ENCODE measurements at regions not wholly inside any gene's neighbourhood (a gene's known extent, or its start where the extent isn't known, plus 50 kb on each side); places are given as distances from the start of the nearest gene placed in this dataset.

DNA sequence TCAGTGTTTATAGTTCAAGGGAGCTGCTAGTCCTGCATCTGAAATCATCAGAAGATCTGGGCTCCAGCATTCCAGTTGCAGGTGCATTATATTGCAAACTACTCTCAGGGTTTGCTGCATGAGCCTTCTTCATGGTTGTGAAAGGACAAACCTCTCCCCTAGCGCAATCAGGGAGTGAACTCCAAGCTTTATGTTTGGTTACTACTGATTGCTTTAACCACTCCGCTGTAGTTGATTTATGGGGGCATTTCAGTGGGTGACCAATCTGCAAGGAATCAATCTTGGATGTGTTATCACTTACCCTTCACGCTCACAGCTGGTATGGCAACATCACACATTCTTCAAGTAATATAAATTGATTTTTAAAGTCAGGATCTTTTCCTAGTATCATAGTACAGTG, 552.1 kb downstream of the SPOCK3 start:
- Histone ChIP-seq H3K4me3 (no peak overlapping the region), H3K4me1 (no peaks in the 10 kb centered on the region), H3K27ac (no peak overlapping the region), H3K27me3 (no peaks in the 10 kb centered on the region), H3K9me3 (no peaks in the 10 kb centered on the region), H3K36me3 (no peaks in the 10 kb centered on the region)
- intact Hi-C loops (cut with DNase I), result no loop called here
- no peak for DNase-seq
- TF ChIP-seq, protein P1, sequence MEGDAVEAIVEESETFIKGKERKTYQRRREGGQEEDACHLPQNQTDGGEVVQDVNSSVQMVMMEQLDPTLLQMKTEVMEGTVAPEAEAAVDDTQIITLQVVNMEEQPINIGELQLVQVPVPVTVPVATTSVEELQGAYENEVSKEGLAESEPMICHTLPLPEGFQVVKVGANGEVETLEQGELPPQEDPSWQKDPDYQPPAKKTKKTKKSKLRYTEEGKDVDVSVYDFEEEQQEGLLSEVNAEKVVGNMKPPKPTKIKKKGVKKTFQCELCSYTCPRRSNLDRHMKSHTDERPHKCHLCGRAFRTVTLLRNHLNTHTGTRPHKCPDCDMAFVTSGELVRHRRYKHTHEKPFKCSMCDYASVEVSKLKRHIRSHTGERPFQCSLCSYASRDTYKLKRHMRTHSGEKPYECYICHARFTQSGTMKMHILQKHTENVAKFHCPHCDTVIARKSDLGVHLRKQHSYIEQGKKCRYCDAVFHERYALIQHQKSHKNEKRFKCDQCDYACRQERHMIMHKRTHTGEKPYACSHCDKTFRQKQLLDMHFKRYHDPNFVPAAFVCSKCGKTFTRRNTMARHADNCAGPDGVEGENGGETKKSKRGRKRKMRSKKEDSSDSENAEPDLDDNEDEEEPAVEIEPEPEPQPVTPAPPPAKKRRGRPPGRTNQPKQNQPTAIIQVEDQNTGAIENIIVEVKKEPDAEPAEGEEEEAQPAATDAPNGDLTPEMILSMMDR (IDR thresholded peaks at IDR 0.05), result no peak
- WGBS, 2 donors, result 33 to 63% methylated on average over 3 of the region's 3 CpGs

Small RNAs in the stretch of these regions (small RNA-seq; reads per million reads assigned to genes)
- gene RF00019, result 0 reads per million in 3 donors

Measured in sigmoid colon (tissue), 6 donors.